ENCODE measurements at regions not wholly inside any gene's neighbourhood (a gene's known extent, or its start where the extent isn't known, plus 50 kb on each side); places are given as distances from the start of the nearest gene placed in this dataset.

GRCh38 chr12:118866346-118866745 lies 115.0 kb upstream of the SRRM4 start:
- peaks cover 0 to 10% (median 0%) of the 10 kb centered on the region in 9 donors for H3K27me3 ChIP-seq
- no peaks in the 10 kb centered on the region for H3K4me1 ChIP-seq
- no peak overlapping the region for H3K27ac ChIP-seq
- H3K36me3 ChIP-seq: no peaks in the 10 kb centered on the region
- intact Hi-C loops (cut with DNase I): no loop called here
- H3K9me3 ChIP-seq: no peaks in the 10 kb centered on the region
- 20 to 28% (median 21%) methylated on average over 3 of the region's 3 CpGs for WGBS, 4 donors
- TF ChIP-seq POLR2A (IDR thresholded peaks at IDR 0.05) (no peak), CTCF (IDR thresholded peaks at IDR 0.05) (no peak)
- DNase-seq (no peak), ATAC-seq (no peak)
- H3K4me3 ChIP-seq: no peak overlapping the region

GRCh38 chr12:118870551-118870950 lies 110.8 kb upstream of the SRRM4 start:
- H3K9me3 ChIP-seq: no peaks in the 10 kb centered on the region

GRCh38 chr12:118874698-118875548 lies 106.4 kb upstream of the SRRM4 start:
- ATAC-seq (no peak), DNase-seq (no peak)
- Histone ChIP-seq H3K27me3 (peaks cover 0 to 26% (median 3%) of the 10 kb centered on the region in 9 donors), H3K4me1 (no peaks in the 10 kb centered on the region), H3K4me3 (no peak overlapping the region), H3K9me3 (no peaks in the 10 kb centered on the region), H3K27ac (no peak overlapping the region), H3K36me3 (no peaks in the 10 kb centered on the region)
- 24 to 28% (median 25%) methylated on average over 6 of the region's 6 CpGs for WGBS, 4 donors
- intact Hi-C loops (cut with DNase I): no loop called here
- TF ChIP-seq CTCF (IDR thresholded peaks at IDR 0.05): no peak
- TF ChIP-seq POLR2A (IDR thresholded peaks at IDR 0.05): no peak

More at GRCh38 chr12:118870551-118870950, 110.8 kb upstream of the SRRM4 start:
- no peaks in the 10 kb centered on the region for H3K4me1 ChIP-seq
- H3K4me3 ChIP-seq: no peak overlapping the region
- intact Hi-C loops (cut with DNase I): no loop called here
- DNase-seq (no peak), ATAC-seq (no peak)
- 64 to 81% (median 73%) methylated on average over 2 of the region's 2 CpGs for WGBS, 4 donors
- no peak overlapping the region for H3K27ac ChIP-seq
- no peaks in the 10 kb centered on the region for H3K36me3 ChIP-seq
- peaks cover 0 to 16% (median 0%) of the 10 kb centered on the region in 9 donors for H3K27me3 ChIP-seq
- TF ChIP-seq CTCF (IDR thresholded peaks at IDR 0.05): no peak
- no peak for TF ChIP-seq POLR2A (IDR thresholded peaks at IDR 0.05)

GRCh38 chr12:118880720-118881493 lies 100.4 kb upstream of the SRRM4 start:
- TF ChIP-seq CTCF (IDR thresholded peaks at IDR 0.05) (no peak), POLR2A (IDR thresholded peaks at IDR 0.05) (no peak)
- Histone ChIP-seq H3K27me3 (peaks cover 0 to 26% (median 0%) of the 10 kb centered on the region in 9 donors), H3K36me3 (no peaks in the 10 kb centered on the region), H3K4me1 (no peaks in the 10 kb centered on the region), H3K27ac (no peak overlapping the region), H3K4me3 (no peak overlapping the region), H3K9me3 (peaks cover 0 to 6% (median 0%) of the 10 kb centered on the region in 12 donors)
- intact Hi-C loops (cut with DNase I): no loop called here
- 52 to 69% (median 59%) methylated on average over 5 of the region's 5 CpGs for WGBS, 4 donors
- ATAC-seq (no peak), DNase-seq (no peak)
